ENCODE measurements at regions not wholly inside any gene's neighbourhood (a gene's known extent, or its start where the extent isn't known, plus 50 kb on each side); places are given as distances from the start of the nearest gene placed in this dataset.

DNA sequence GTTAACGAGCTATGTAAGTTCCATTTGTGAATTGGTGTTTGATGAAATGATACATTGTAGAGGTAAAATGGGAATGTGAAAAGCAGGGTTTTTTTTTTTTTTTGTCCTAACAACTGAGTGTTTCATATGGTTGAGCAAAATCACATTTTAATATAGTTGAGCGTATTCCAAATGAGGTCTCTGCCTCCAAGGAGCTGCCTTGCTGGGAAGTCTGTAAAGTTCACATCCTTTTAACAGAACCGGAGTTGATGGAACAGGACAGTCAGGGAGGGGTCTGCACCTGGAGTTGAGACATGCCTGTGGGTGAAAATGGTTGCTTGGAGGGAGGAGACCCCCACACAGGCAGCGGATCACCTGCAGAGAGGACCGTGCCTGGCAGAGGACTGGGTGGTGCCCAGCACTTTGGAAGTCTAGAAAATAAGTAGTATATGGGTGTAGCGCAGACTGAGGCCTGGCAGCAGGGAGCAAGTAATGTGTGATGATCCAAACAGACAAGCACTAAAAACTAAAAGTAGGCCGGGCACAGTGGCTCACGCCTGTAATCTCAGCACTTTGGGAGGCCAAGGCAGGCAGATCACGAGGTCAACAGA, 75.2 kb upstream of the UBAC2 start:
- no peak for DNase-seq

DNA sequence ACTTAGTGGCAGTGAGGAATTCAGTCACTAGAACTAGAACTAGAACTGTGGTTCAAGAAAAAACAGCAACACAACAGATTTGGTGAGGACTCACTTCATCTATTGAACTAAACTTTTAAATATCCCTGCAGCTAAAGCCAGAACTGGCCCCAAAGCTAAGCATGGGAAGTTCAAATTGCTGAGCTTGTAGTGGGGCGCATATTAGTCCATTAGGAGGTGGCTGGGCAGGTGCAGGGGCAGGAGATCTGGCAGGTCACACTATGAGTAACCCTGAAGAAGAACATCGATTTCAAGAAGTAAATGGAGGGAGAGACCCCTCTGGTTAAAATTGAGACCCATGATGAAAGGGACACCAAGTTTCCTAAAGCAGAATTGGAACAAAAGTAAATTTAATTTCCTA, 73.8 kb upstream of the UBAC2 start:
- no peak for DNase-seq

DNA sequence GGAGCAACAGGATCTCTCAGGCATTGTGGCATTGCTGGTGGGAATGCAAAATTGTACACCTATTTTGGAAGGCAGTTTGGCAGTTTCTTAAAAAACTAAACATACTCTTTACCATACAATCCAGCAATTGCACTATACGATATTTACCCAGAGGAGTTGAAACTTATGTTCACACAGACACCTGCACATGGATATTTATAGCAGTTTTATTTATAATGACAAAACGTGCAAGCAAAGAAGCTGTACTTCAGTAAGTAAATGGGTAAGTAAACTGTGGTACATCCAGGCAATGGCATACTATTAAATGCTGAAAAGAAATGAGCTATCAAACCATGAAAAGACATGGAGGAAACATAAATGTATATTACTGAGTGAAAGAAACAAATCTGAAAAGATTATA, 71.6 kb upstream of the UBAC2 start:
- DNase-seq = no peak

DNA sequence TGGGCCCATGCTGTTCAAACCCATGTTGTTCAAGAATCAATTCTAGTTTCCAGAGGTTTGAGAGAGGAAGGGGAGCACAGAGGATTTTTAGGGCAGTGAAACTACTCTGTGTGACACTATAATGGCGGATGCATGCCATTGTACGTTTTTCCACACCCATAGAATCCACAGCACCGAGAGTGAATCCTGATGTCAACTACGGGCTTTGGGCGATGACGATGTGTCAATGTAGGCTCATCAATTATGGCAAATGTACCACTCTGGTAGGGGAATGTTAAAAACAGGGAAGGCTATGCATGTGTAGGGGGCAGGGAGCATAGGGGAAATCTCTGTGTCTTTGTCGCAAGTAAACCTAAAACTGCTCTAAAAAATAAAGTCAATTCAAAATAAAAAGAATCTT, 70.7 kb upstream of the UBAC2 start:
- DNase-seq = no peak

DNA sequence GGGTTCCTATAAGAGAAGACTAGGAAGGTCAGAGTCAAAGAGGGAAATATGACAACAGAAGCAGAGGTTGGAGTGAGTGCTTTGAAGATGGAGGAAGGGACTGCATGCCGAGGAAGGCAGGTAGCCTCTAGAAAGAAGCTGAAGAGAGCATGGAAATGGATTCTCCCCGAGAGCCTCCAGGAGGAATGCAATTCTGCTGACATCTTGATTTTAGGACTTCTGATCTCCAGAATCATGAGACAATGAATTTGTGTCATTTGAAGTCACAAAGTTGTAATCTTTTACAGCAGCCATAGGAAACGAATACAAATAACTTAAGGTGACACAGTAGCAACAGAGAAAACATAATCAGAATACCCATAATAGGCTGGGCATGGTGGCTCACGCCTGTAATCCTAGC, 69.2 kb upstream of the UBAC2 start:
- no peak for DNase-seq

DNA sequence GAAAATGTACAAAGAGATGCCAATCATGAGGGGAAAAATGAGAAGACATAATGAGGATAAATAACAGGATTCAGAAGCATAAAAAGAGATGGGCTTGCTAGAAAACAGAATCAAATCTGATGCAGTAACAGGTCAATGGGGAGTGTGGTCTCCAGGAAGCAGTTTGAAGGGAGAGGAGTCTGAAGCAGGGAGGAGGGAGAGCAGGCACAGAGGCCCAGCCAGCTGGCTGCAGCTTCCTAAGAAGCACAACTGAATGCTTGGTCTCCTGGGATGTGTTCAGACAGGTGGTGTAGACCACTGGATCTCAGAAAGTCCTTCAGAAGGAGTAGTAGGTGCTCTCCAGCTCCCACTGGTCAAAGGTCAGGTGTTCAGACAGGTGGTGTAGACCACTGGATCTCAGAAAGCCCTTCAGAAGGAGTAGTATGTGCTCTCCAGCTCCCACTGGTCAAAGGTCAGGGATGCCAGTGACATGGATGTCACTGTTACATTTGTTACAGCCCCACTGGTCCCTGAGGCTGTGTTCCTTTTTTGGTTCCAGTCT, 68.3 kb upstream of the UBAC2 start:
- DNase-seq = no peak

DNA sequence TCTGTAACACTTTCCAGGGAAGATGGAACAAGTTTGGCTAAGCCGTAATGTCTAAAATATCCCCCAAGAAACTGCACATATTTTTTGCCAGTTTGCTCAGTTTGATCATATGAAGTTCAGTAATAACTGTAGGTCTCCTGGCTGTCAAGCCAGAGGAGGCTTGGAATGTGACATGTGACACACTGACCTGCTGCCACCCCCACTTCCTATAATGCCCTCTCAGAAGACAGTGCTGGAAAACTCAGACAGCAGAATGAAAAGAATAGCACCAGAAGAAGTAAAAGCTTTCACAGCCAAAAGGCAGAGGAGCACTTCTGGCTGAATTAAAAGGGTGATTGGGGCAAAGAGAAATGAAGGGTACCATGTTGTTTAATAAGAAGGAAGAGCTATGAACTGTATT, 67.4 kb upstream of the UBAC2 start:
- no peak for DNase-seq

DNA sequence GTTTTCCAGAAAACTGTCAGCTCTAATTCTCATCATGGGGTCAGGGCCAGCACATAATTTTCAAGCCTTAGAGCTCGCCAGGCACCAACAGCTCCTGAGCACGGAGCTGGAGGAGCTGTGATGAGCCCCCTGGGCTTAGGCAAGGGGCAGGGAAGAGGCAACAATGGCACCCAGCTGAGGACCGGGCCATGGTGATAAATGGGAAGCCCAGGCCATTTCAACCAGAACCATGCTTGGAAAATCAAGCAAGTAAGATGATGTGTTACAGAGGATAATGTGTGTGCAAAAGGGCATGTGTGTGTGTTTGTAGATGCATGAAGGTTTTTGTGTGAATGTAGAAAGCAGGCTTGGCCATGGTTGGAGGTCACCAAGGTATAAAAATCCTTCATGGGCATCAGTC, 66.8 kb upstream of the UBAC2 start:
- DNase-seq = no peak

DNA sequence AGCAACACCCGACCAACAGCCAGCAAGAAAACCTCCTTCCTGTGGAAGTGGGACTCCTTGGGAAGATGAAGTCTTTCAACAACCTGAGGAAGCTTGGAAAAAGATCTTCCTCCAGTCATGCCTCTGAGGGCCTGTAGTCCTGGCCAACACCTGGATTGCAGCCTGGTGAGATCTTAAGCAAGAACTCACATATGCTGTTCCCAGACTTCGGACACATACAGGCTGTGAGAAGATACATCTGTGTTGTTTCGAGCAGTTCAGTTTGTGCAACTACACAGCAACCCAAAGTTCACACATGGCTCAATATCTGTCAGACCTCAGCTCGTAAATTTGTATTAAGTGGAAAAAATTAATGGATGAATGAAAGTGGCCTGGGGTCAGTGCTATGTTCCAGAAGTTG, 65.1 kb upstream of the UBAC2 start:
- DNase-seq = no peak

DNA sequence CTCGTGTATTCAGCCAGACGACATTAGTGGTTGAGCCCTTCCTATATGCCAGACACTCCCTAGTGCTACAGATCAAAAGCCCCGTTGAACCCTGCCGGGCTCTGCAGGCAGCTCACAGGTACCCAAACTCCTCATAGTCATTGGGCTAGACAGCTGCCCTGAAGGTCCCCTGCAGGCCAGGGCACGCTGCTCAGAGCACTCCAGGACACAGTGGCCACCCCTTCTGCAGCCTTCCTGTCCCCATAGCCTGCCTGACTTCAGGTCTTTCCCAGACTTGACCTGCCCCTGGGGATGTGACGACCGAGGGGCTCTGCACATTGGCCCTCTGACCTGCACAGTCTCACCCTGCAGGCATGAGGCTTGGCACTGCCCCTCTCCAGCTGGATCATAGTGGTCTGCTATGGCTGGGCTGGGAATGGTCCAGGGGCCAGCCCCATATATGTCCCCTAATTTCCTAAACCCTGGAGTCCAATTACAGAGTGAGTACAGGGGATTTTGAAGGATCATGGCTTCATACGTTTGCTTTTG, 64.2 kb upstream of the UBAC2 start:
- DNase-seq = no peak

DNA sequence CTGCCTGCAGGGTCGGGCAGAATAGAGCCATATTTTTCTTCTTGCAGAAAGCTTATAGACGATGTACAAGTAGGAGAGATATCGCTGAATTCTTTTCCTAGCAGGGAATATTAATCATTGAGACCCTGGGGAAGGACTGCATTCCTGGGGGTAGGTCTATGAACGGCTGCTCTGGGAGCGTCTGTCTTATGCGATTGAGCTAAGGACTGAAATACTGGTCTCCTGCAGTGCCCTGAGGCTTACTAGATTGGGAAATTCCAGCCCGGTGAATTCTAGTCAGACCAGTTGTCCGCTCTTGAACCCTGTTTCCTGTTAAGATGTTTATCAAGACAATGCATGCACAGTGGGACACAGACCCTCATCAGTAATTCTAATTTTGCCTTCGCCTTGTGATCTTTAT, 59.8 kb upstream of the UBAC2 start:
- no peak for DNase-seq

DNA sequence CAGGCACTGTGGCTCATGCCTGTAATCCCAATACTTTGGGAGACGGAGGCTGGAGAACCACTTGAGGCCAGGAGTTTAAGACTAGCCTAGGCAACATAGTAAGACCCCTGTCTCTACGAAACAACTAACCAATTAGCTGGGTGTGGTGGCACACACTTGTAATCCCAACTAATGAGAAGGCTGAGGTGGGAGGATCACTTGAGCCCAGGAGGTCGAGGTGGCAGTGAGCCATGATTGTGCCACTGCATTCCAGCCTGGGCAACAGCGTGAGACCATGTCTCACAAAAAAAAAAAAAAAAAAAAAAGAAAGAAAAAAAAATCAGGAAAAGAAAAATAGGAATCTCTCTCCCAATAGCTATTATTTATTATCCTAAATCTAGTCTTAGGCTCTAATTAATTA, 56.8 kb upstream of the UBAC2 start:
- DNase-seq = no peak

DNA sequence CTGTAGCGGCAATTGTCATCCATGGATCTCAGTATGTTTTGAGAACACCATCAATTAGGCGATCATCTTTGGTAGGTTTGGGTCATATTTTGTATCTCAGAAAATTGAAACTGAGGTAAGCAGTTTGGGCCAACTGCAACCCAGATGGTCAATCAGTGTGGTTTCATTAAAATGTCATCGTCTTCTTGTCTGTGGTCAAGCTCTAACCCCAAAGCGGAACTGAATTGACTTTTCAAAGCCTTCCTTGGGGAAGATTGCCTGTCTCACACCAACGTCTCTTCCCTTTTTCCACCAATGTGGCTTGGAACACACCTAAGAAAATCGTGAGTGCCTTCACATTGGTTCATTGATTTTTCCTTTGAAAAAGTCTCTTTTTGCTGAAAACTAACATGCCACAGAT, 56.3 kb upstream of the UBAC2 start:
- no peak for DNase-seq

DNA sequence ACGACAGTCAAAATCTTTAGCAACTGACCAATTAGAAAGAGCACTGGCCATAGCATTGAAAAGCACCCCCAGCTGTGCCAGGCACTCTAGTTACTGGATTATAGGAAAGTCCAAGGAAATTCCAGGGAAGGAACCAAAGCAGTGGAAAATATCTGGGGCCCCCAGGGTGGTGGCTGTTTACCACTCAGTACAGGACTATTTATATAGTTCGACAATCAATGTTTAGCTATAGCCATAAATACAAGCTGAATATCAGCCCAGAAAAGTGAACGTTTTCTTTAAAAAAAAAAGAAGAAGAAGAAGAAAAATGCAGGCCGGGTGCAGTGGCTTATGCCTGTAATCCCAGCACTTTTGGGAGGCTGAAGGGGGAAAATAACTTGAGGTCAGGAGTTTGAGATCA, 55.2 kb upstream of the UBAC2 start:
- DNase-seq = no peak

DNA sequence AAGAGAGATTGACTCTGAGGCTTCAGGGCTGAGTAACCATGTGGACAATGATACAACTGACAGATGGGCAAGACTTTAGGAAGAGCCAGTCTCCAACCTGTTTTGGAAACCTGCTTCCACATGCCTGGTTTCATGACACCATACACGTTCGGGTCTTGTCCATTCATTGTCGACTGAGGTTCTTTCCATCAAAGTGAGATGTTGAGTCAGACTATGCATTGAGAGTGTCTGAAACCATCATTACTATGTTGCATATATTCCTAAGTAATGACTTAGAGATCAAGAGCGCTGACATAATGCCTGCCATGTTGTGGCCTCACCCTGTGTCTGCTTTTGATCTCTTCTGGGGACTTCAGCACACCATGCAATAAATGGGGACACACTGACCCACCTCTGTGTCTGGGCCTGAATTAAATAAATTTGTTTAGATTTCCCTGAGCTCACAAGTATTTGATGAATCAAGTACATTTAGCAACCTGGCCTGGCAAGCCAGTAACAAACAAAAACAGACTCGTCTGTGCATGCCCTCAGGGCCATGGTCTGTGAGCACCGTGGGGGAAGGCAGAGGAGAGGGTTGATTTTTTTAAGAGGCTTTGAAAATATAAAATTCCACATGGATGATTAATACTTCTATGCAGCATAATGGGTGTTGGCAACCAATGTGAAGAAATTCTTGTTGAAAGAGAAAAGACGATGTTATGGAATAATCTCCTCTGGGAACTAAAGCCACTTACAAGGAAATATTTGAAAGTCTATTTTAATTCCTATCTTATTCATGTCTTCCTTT, 49.9 kb upstream of the UBAC2 start:
- no peak for DNase-seq
